ENCODE measurements at regions not wholly inside any gene's neighbourhood (a gene's known extent, or its start where the extent isn't known, plus 50 kb on each side); places are given as distances from the start of the nearest gene placed in this dataset.
A peak's percentile ranks its signal among the peaks of the same experiment; 100 is the strongest.
"Not testable (repeated sequence)": the region's sequence is repeated elsewhere in the genome, so short reads cannot be mapped to it uniquely, and the experiment has no call there.

DNA sequence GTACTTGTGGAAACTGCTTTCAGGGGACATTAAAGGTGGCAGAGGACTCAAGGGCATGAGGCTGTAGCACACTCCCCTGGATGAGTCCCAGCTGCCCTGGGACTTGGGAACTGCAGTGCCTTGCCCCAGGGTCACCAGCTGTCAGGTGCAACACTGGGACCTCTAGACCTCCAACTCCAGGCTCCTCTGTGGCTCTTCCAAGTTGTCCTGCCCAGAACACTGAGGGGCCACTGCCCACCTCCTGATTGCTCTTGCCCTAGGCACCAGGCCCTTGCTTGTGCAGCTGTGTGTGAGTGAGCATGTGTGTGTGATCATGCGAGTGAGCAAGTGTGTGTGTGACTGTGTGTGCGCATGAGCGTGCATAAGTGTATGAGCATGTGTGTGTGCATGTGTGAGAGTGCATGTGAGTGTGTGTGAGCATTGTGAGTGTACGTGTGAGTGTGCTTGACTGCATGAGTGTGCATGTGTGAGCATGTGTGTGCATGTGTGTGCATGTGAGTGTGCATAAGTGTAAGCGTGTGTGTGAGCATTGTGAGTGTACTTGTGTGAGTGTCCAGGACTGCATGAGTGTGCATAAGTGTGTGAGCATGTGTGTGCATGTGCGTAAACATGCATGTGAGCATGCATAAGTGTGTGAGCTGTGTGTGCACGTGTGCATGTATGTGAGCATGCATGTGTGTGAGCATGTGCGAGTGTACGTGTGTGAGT lies 301.5 kb downstream of the NDUFA10 start:
- no peak for DNase-seq

- DNase-seq = peak in 1 of 2 donors; percentile 4
These were observed 302.2 kb downstream of the NDUFA10 start for GRCh38 chr2:239722760-239723470.

GRCh38 chr2:239721991-239722759 lies 303.0 kb downstream of the NDUFA10 start:
- DNase-seq = no peak

- DNase-seq = no peak
These were observed 303.6 kb downstream of the NDUFA10 start for GRCh38 chr2:239721531-239721930.

GRCh38 chr2:239720361-239721360 lies 304.5 kb downstream of the NDUFA10 start:
- no peak for DNase-seq

DNA sequence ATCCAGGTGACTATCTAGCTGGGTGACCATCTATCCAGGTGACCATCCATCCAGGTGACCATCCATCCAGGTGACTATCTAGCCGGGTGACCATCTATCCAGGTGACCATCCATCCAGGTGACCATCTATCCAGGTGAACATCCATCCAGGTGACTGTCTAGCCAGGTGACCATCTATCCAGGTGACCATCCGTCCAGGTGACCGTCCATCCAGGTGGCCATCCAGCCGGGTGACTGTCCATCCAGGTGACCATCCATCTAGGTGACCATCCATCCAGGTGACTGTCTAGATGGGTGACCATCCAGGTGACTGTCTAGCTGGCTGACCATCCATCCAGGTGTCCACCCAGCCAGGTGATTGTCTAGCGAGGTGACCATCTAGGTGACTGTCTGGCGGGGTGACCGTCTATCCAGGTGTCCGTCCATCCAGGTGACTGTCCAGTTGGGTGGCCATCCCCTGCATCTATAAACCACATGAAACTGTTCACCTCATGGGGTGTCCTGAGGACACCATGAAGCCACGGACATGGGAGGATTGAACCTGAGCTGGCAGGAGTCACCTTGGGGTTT lies 305.3 kb downstream of the NDUFA10 start:
- no peak for DNase-seq

- DNase-seq = not testable (repeated sequence)
These were observed 306.2 kb downstream of the NDUFA10 start for GRCh38 chr2:239718991-239719390.

GRCh38 chr2:239717706-239718105 lies 307.4 kb downstream of the NDUFA10 start:
- DNase-seq = no peak

DNA sequence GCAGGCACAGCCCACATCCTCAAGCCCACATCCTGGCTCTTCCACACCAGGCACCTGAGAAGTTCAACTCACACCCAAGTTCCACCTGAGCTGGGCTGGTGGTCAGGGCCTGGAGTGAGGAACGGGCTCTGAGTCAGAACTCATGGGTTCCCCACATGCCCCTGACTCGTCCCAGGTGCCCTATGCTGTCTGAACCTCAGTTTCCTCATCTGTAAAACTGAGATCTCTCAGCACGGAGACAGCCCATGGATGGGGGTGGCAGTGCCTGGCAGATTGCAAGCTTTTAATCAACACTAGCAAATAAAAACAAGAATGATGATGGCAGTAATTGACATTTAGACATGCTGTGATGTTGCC lies 307.8 kb downstream of the NDUFA10 start:
- no peak for DNase-seq

DNA sequence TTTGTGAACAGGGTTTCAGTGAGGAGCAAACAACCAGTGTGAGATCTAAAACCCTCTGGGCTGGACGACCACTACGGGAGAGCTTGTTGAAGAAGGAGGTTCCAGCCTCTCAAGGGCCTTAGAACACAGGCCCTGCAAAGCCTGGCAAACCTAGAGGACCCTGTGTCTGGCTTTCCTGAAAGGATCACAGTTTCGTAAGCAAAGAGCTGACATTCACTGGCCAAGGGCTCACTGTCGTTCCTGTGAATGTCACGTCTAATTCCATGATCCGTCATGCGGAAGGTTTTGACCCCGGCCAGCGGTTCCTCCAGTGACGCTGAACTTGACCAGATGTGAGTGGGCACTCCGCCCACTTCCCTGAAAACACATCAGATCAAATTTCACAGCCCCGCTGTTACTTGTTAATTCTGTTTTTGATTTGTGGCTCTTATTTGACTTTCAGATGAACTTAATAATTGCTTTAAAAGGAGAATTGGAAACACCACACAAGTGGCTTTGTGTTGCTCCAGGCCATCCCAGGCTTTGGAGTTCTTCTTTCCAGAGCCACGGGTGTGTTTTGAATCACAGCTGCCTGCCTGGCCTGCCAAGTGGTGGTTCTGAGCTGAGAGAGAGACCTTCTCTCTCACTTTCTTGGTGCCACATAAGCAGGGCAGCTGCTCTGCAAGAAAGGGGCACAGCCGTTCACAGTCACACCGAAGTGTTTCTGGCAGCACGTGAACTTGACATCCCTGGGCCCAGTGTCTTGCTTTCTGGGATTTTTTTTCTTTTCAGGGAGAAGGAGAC lies 308.4 kb downstream of the NDUFA10 start:
- no peak for DNase-seq

DNA sequence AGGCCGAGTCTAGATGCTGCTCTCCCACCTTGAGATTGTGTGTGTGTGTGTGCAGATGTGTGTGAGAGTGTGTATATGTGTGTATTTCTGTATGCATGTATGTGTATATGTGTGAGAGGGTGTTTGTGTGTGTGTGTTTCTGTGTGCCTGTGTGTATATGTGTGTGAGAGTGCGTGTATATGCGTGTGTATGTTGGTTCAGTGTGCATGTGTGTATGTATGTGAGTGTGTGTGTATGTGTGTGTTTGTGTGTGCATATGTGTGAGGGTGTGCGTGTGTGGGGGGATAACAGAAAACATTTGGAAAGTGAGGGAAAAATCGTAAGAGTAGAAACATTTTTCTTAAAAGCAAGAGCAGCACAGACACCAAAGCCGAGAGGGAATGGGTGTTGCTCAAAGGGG lies 309.1 kb downstream of the NDUFA10 start:
- DNase-seq = no peak

- DNase-seq = no peak
These were observed 309.5 kb downstream of the NDUFA10 start for GRCh38 chr2:239715606-239716005.

DNA sequence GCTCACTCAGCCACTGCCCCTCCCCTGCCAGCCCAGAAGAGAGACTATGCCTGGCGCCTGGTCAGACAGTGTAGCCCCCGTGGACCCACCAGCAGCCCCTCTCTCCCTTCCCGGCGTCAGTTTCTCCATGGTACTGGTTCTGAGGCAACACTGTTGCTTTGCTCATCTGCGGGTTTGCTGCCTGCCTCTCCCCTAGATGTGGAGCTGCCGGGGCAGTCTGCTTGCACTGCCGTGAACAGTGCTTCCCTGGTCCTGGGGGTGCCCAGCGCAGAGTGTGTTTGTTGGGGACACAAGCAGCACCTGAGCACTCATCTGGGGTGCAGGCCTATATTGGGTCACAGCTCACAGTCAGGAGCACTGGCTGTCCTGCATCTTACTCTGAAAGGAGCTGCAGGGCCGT lies 309.9 kb downstream of the NDUFA10 start:
- DNase-seq = peak in 1 of 2 donors; percentile 1

GRCh38 chr2:239714116-239714515 lies 311.0 kb downstream of the NDUFA10 start:
- DNase-seq = peak in 1 of 2 donors; percentile 9

GRCh38 chr2:239712755-239713154 lies 311.9 kb upstream of the HDAC4 start:
- DNase-seq = no peak

- peak in 1 of 2 donors; percentile 2 for DNase-seq
These were observed 311.2 kb upstream of the HDAC4 start for GRCh38 chr2:239711911-239712570.

DNA sequence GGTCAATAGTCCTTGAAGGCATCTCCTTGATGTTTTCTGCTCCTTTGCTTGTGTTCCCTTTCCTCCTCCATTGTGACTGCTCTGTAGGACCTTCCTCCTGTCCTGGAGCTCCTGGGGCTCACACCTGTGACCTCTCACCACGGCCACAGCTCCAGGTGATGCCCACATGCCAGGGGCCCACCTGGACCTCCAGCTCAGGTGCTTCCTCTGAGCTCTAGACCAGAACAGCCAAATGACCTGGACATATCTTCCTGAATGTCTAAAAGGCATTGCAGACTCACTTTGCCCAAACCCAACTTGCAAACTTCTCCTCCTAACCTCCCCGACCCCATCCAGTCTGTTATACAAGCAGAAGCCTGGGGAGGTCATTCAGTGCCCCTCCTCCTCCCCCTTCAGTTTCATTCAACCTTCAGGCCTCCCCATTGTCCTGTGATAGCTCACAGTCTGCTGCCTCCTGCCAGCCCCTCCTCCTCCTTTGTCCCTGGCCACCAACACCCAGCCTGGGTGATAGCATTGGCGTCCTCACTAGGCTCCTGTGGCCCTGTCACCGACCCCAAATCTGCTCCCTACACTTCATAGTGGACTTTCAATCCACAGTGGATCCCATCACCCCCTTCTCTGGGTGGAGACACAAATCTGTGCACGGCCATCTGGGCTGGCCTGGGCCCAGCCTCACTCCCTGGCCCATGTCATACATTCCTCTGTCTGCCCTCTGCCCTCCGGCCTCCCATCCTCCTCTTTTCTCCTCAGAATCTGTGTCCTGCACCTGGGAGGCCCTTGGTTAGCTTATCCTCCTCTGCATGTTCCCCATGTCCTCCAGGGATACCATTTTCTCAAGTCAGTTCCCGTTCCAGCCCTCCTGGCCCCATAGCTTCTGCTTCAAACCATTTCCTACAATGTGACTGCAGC lies 310.4 kb upstream of the HDAC4 start:
- DNase-seq = peak in 1 of 2 donors; percentile 6

DNA sequence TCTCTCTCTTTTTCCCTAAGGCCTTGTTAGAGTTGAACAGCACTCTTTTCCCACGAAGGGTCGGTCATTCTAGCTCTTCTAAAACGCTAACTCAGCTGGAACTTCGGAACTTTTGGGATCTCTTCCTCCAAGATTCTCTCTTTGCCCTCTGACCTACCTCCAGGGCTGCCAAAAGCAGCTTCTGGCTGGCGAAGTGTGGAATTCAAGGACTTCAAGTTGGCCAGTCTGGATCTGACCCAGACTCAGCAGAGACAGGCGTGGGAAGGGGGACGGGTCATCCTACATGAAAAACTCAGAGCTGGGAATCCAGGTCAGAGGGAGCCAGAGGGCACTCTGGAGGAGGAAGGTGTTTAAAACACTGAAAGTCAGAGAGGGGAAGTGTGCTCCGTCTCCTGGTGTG lies 305.5 kb upstream of the HDAC4 start:
- DNase-seq = no peak

DNA sequence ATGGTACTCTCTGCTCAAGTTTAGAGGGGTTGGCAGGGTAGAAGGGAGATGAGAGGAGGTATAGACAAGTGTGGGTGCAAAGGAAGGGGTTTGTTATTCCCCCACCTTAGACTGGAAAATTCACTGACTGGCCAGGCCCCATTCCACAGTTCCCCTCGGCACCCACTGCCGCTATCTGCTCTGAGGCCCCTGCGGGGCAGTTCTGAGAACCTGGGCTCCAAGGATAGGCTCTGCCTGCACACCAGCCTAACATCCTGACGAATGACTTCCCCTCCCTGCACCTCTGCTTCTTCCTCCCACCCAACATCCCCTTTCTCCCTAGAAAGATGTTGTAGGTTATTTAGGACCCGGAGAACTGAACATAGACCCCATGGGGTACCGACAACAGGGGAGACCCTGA lies 303.9 kb upstream of the HDAC4 start:
- DNase-seq = no peak

GRCh38 chr2:239703834-239704233 lies 303.0 kb upstream of the HDAC4 start:
- DNase-seq = no peak
